Stomach (tissue), 8 donors: ENCODE measurements at regions not wholly inside any gene's neighbourhood (a gene's known extent, or its start where the extent isn't known, plus 50 kb on each side); places are given as distances from the start of the nearest gene placed in this dataset.

Source experiments
- DNase-seq, 2 donors: peaks; one replicate each; pipeline versions ENCODE4 v3.0.0 to v3.0.0-alpha.2; 2013 to 2019
- H3K27ac ChIP-seq, 5 donors: fragments of 200-600 bp in 4 of 5; sonication (generic) in 4 of 5; one replicate each; pipeline ENCODE4 v1.5.1; 2013 to 2019; ENCODE audit warnings: mild to moderate bottlenecking in 1 of 5, moderate library complexity in 1 of 5
- H3K27me3 ChIP-seq, 3 donors: fragments of 200-600 bp; sonication (generic); one replicate each; pipeline ENCODE4 v1.5.1; 2017 to 2019; ENCODE audit warnings: mixed run types in 1 of 3
- H3K36me3 ChIP-seq, 4 donors: fragments of 200-600 bp; sonication (generic); 1 replicate in 3 of 4; 2 replicates in 1 of 4; pipeline ENCODE4 v1.5.1; 2016 to 2019
- H3K4me1 ChIP-seq, 4 donors: fragments of 200-600 bp; sonication (generic); one replicate each; pipeline ENCODE4 v1.5.1; 2016 to 2019
- H3K4me3 ChIP-seq, 4 donors: fragments of 200-600 bp; sonication (generic) in 3 of 4; one replicate each; pipeline ENCODE4 v1.5.1; 2016 to 2019; ENCODE audit warnings: mild to moderate bottlenecking in 1 of 4
- H3K9me3 ChIP-seq, 4 donors: fragments of 200-600 bp; sonication (generic); one replicate each; pipeline ENCODE4 v1.5.1; 2016 to 2019
- CTCF ChIP-seq, 7 experiments: fragments of 450-650 bp in 4 of 7; fragments of 200-600 bp in 3 of 7; sonication (generic) in 3 of 7; IDR thresholded peaks; one replicate each; pipeline ENCODE4 v1.5.1; 2016 to 2019; ENCODE audit warnings: antibody characterized with exemption in 7 of 7, control low read depth in 2 of 7, mild to moderate bottlenecking in 1 of 7
- EP300 ChIP-seq: sonication (generic); formaldehyde crosslinking; IDR thresholded peaks from one replicate; pipeline ENCODE4 v1.6.1; 2017; ENCODE audit warnings: antibody characterized with exemption
- POLR2A ChIP-seq, 4 donors: fragments of 450-650 bp; IDR thresholded peaks; one replicate each; pipeline ENCODE4 v1.6.1; 2016; ENCODE audit warnings: antibody characterized with exemption in 4 of 4, control low read depth in 2 of 4, mild to moderate bottlenecking in 1 of 4, moderate library complexity in 1 of 4
- POLR2AphosphoS5 ChIP-seq, 3 donors: sonication (generic); formaldehyde crosslinking; IDR thresholded peaks; one replicate each; pipeline ENCODE4 v1.6.1; 2016; ENCODE audit warnings: antibody characterized with exemption in 3 of 3
- WGBS, 5 donors: extraction: QIAGEN DNeasy Blood & Tissue Kit in 3 of 5; methylation state at CpG; one replicate each; pipeline versions ENCODE4 v1.1.5 to v1.1.7; 2013 to 2018; 5-methylcytosine and 5-hydroxymethylcytosine counted together
- intact Hi-C: fragments of 100-400 bp; cut with DNase I; formaldehyde crosslinking; loops from one replicate; pipeline ENCODE4 v1.15.1; 2023; ENCODE audit warnings: low total_unique reads
- donor health status: healthy with polysubstance abuse.
- donor health status: Bipolar disorder and iron deficiency.
- donor health status: healthy.

GRCh38 chr20:48309293-48309692 lies 518.5 kb downstream of the PREX1 start:
- Histone ChIP-seq H3K27ac (no peak overlapping the region), H3K27me3 (peaks cover 0 to 3% (median 0%) of the 10 kb centered on the region in 3 donors), H3K36me3 (no peaks in the 10 kb centered on the region), H3K4me3 (no peak overlapping the region), H3K4me1 (no peaks in the 10 kb centered on the region), H3K9me3 (no peaks in the 10 kb centered on the region)
- intact Hi-C loops: no loop called here
- TF ChIP-seq EP300: no peak
- no peak for TF ChIP-seq POLR2AphosphoS5 (IDR thresholded peaks at IDR 0.05)
- TF ChIP-seq POLR2A (IDR thresholded peaks at IDR 0.05): no peak
- no peak for TF ChIP-seq CTCF (IDR thresholded peaks at IDR 0.05)
- no peak for DNase-seq
- WGBS, 5 donors: 79 to 87% (median 81%) methylated on average over 5 of the region's 5 CpGs

GRCh38 chr20:48308882-48309281 lies 518.9 kb downstream of the PREX1 start:
- Histone ChIP-seq H3K9me3 (no peaks in the 10 kb centered on the region), H3K4me1 (no peaks in the 10 kb centered on the region), H3K27ac (no peak overlapping the region), H3K36me3 (no peaks in the 10 kb centered on the region), H3K27me3 (peaks cover 0 to 3% (median 0%) of the 10 kb centered on the region in 3 donors), H3K4me3 (no peak overlapping the region)
- WGBS, 5 donors: 55 to 69% (median 61%) methylated on average over 6 of the region's 6 CpGs
- intact Hi-C loops: no loop called here
- TF ChIP-seq EP300 (no peak), POLR2AphosphoS5 (IDR thresholded peaks at IDR 0.05) (no peak), CTCF (IDR thresholded peaks at IDR 0.05) (no peak), POLR2A (IDR thresholded peaks at IDR 0.05) (no peak)
- no peak for DNase-seq

- no peak overlapping the region for H3K27ac ChIP-seq
- H3K9me3 ChIP-seq: no peaks in the 10 kb centered on the region
- peaks cover 0 to 3% (median 0%) of the 10 kb centered on the region in 3 donors for H3K27me3 ChIP-seq
- no peak for DNase-seq
- intact Hi-C loops: no loop called here
- WGBS, 5 donors: 66 to 81% (median 74%) methylated on average over 4 of the region's 4 CpGs
- no peak overlapping the region for H3K4me3 ChIP-seq
- H3K36me3 ChIP-seq: no peaks in the 10 kb centered on the region
- TF ChIP-seq CTCF (IDR thresholded peaks at IDR 0.05) (no peak), POLR2A (IDR thresholded peaks at IDR 0.05) (no peak), EP300 (no peak), POLR2AphosphoS5 (IDR thresholded peaks at IDR 0.05) (no peak)
- H3K4me1 ChIP-seq: no peaks in the 10 kb centered on the region
Measured at GRCh38 chr20:48308232-48308781, 519.5 kb downstream of the PREX1 start.

- no peak overlapping the region for H3K4me3 ChIP-seq
- H3K36me3 ChIP-seq: no peaks in the 10 kb centered on the region
- no peaks in the 10 kb centered on the region for H3K9me3 ChIP-seq
- TF ChIP-seq POLR2AphosphoS5 (IDR thresholded peaks at IDR 0.05): no peak
- TF ChIP-seq EP300: no peak
- no peak for TF ChIP-seq CTCF (IDR thresholded peaks at IDR 0.05)
- no peak for TF ChIP-seq POLR2A (IDR thresholded peaks at IDR 0.05)
- DNase-seq: no peak
- no peaks in the 10 kb centered on the region for H3K4me1 ChIP-seq
- WGBS, 5 donors: 47 to 70% (median 50%) methylated on average over 10 of the region's 10 CpGs
- no peak overlapping the region for H3K27ac ChIP-seq
- intact Hi-C loops: no loop called here
- H3K27me3 ChIP-seq: peaks cover 0 to 3% (median 0%) of the 10 kb centered on the region in 3 donors
Measured at GRCh38 chr20:48307277-48307676, 520.5 kb downstream of the PREX1 start.
